ENCODE measurements at regions not wholly inside any gene's neighbourhood (a gene's known extent, or its start where the extent isn't known, plus 50 kb on each side); places are given as distances from the start of the nearest gene placed in this dataset.

- TF ChIP-seq HOXC10 (CRISPR knock-in tag; IDR thresholded peaks at IDR 0.05) = no peak
- TF ChIP-seq REST (tag by site-specific recombination; IDR thresholded peaks at IDR 0.05) = no peak
- TF ChIP-seq CTCF (tag by site-specific recombination; IDR thresholded peaks at IDR 0.05) = no peak
- no peak for TF ChIP-seq ZSCAN30 (tag by site-specific recombination; IDR thresholded peaks at IDR 0.05)
- no peak for TF ChIP-seq ZNF280D (tag by site-specific recombination; IDR thresholded peaks at IDR 0.05)
- TF ChIP-seq FEZF1 (tag by site-specific recombination; IDR thresholded peaks at IDR 0.05) = no peak
- TF ChIP-seq ZNF18 (tag by site-specific recombination; IDR thresholded peaks at IDR 0.05) = no peak
- TF ChIP-seq ZNF488 (tag by site-specific recombination; IDR thresholded peaks at IDR 0.05) = no peak
- TF ChIP-seq ZNF777 (tag by site-specific recombination; IDR thresholded peaks at IDR 0.05; ENCODE audit: borderline replicate concordance) = no peak
Measured at GRCh38 chr13:69194130-69194529, 913.5 kb upstream of the ATXN8OS start.
